K562 (cell line): ENCODE measurements at regions not wholly inside any gene's neighbourhood (a gene's known extent, or its start where the extent isn't known, plus 50 kb on each side); places are given as distances from the start of the nearest gene placed in this dataset.

ENCODE experiments used
- CBX3 ChIP-seq, 2 experiments: IDR thresholded peaks; 1 replicate in 1 of 2; 2 replicates in 1 of 2; pipeline ENCODE4 v1.6.1; 2012; ENCODE audit warnings: inconsistent platforms in 2 of 2, low read length in 2 of 2, borderline replicate concordance in 1 of 2, control low read depth in 1 of 2
- CHD2 ChIP-seq: IDR thresholded peaks from 2 replicates; pipeline ENCODE4 v1.6.1; 2011; ENCODE audit warnings: low read depth, low read length
- FOXA3 ChIP-seq, 2 experiments: fragments of 450-650 bp in 1 of 2; sonication (generic) in 1 of 2; formaldehyde crosslinking; IDR thresholded peaks in 1 of 2; conservative IDR thresholded peaks in 1 of 2; 2 replicates each; pipeline versions ENCODE4 v1.4.0 to v1.8.0; 2020 to 2022; ENCODE audit warnings: mild to moderate bottlenecking in 2 of 2, missing genetic modification reagents in 1 of 2
- MAX ChIP-seq: sonication (generic); formaldehyde crosslinking; IDR thresholded peaks from 2 replicates; pipeline ENCODE4 v1.9.0; 2022; ENCODE audit warnings: mild to moderate bottlenecking, missing genetic modification reagents
- MTA2 ChIP-seq: fragments of 450-650 bp; IDR thresholded peaks from 2 replicates; pipeline ENCODE4 v1.6.1; 2016; ENCODE audit warnings: low read depth
- MYBL2 ChIP-seq, 2 experiments: fragments of 450-650 bp in 1 of 2; sonication (generic) in 1 of 2; formaldehyde crosslinking in 1 of 2; IDR thresholded peaks; 2 replicates each; pipeline versions ENCODE4 v1.6.1 to v1.8.1; 2017 to 2022; ENCODE audit warnings: borderline replicate concordance in 1 of 2, inconsistent platforms in 1 of 2, low read depth in 1 of 2, mild to moderate bottlenecking in 1 of 2, missing genetic modification reagents in 1 of 2, moderate library complexity in 1 of 2
- POLR2AphosphoS5 ChIP-seq: IDR thresholded peaks from 2 replicates; pipeline ENCODE4 v1.6.1; 2011; ENCODE audit warnings: mild to moderate bottlenecking, low read depth, low read length, moderate library complexity; ENCODE audit not compliant: control insufficient read depth, insufficient read depth
- SIRT6 ChIP-seq: IDR thresholded peaks from one replicate; pipeline ENCODE4 v1.6.1; 2012; ENCODE audit warnings: low read depth, mild to moderate bottlenecking, control low read depth, inconsistent platforms, low read length, moderate library complexity
- STAT5B ChIP-seq: fragments of 250-450 bp; sonication (Bioruptor Pico); IDR thresholded peaks from 2 replicates; pipeline ENCODE4 v1.8.0; 2021; ENCODE audit warnings: mild to moderate bottlenecking, inconsistent platforms
- ZBTB40 ChIP-seq, 2 experiments: fragments of 450-650 bp in 1 of 2; sonication (generic) in 1 of 2; formaldehyde crosslinking in 1 of 2; IDR thresholded peaks; 2 replicates each; pipeline versions ENCODE4 v1.7.1 to v1.9.0; 2016 to 2022; ENCODE audit warnings: inconsistent platforms in 1 of 2, mild to moderate bottlenecking in 1 of 2, missing genetic modification reagents in 1 of 2
- ZNF232 ChIP-seq: sonication (generic); formaldehyde crosslinking; IDR thresholded peaks from 2 replicates; pipeline ENCODE4 v1.8.0; 2022; ENCODE audit warnings: mild to moderate bottlenecking, missing genetic modification reagents
- ZNF277 ChIP-seq: fragments of 250-450 bp; sonication (Bioruptor Pico); IDR thresholded peaks from 2 replicates; pipeline ENCODE4 v1.8.0; 2022; ENCODE audit warnings: inconsistent platforms, mild to moderate bottlenecking, moderate library complexity, borderline replicate concordance
- TF ChIP-seq, protein P1 (sequence below), 2 experiments: fragments of 450-650 bp in 1 of 2; sonication (generic) in 1 of 2; formaldehyde crosslinking in 1 of 2; IDR thresholded peaks in 1 of 2; conservative IDR thresholded peaks in 1 of 2; 2 replicates each; pipeline versions ENCODE4 v1.6.1 to v1.8.1; 2016 to 2023; ENCODE audit warnings: mild to moderate bottlenecking in 2 of 2, moderate library complexity in 2 of 2, inconsistent platforms in 1 of 2, missing genetic modification reagents in 1 of 2

DNA sequence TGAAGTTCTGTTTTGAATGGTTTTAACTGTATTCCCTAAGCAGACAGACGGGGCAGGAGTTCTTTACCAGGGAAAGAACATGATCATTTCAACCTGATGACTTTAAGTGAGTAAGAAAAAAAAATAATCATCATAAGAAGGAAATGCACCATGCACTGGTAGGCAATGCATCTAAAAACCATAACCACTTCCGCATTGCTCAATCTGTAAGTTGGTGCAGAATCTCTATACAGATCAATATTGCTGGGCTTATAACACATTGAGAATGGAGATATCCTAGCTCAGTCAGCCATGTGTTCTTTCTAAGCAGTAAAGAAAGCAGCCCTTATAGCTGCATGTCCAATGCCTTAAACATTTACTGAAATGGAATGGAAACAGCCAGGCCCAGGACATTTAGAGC lies 407.1 kb upstream of the DMAC1 start:
- TF ChIP-seq ZNF232 (CRISPR knock-in tag): no peak
- no peak for TF ChIP-seq CHD2
- TF ChIP-seq MTA2: no peak
- no peak for TF ChIP-seq POLR2AphosphoS5
- TF ChIP-seq ZNF277 (CRISPR knock-in tag): no peak
- TF ChIP-seq, protein P1, sequence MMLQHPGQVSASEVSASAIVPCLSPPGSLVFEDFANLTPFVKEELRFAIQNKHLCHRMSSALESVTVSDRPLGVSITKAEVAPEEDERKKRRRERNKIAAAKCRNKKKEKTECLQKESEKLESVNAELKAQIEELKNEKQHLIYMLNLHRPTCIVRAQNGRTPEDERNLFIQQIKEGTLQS (IDR thresholded peaks at IDR 0.05): no peak
- TF ChIP-seq, protein P1 (CRISPR knock-in tag; conservative IDR thresholded peaks at IDR 0.05): no peak
- no peak for TF ChIP-seq FOXA3 (CRISPR knock-in tag; conservative IDR thresholded peaks at IDR 0.05 in 1 of 2, IDR thresholded peaks at IDR 0.05 in 1 of 2)
- TF ChIP-seq MAX (CRISPR knock-in tag): no peak
- TF ChIP-seq ZBTB40 (IDR thresholded peaks at IDR 0.05): no peak
- no peak for TF ChIP-seq ZBTB40 (CRISPR knock-in tag; IDR thresholded peaks at IDR 0.05)
- no peak for TF ChIP-seq CBX3 (IDR thresholded peaks at IDR 0.05; ENCODE audit: borderline replicate concordance in 1 of 2, low read length in 2 of 2)
- TF ChIP-seq STAT5B (CRISPR knock-in tag): no peak
- TF ChIP-seq MYBL2 (IDR thresholded peaks at IDR 0.05; ENCODE audit: low read depth): no peak
- TF ChIP-seq MYBL2 (CRISPR knock-in tag; IDR thresholded peaks at IDR 0.05; ENCODE audit: borderline replicate concordance): no peak
- TF ChIP-seq SIRT6: no peak
